Mammary epithelial cell (primary cell): ENCODE measurements at regions not wholly inside any gene's neighbourhood (a gene's known extent, or its start where the extent isn't known, plus 50 kb on each side); places are given as distances from the start of the nearest gene placed in this dataset.

Source experiments
- EZH2 ChIP-seq: IDR thresholded peaks from 2 replicates; pipeline ENCODE4 v1.6.1; 2012; ENCODE audit warnings: low read length, inconsistent platforms, borderline replicate concordance
- TF ChIP-seq, protein P1 (sequence below), 2 donors: IDR thresholded peaks in 1 of 2; conservative IDR thresholded peaks in 1 of 2; 2 replicates each; pipeline ENCODE4 v1.5.1; 2011 to 2012; ENCODE audit warnings: inconsistent platforms in 2 of 2, low read length in 2 of 2, mild to moderate bottlenecking in 2 of 2, control low read depth in 1 of 2, low read depth in 1 of 2; ENCODE audit not compliant: insufficient read depth in 1 of 2; ENCODE audit errors: extremely low read depth in 1 of 2

DNA sequence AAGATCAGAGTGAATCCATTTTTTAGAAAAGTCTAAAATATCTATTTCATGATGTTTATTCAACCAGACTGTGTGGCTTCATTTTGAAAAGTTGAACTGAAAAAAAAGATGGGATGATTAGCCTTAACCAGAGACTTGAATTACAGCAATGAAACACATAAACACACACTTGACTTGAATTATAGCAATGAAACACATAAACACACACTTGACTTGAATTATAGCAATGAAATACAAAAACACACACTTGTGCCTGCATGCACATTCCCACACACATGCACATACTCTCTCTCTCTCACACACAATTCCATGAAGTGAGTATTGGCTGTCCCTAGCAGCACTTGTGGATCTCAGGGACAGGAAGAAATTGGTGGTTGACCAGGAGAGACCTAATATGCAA, 286.8 kb downstream of the USP46 start:
- TF ChIP-seq, protein P1, sequence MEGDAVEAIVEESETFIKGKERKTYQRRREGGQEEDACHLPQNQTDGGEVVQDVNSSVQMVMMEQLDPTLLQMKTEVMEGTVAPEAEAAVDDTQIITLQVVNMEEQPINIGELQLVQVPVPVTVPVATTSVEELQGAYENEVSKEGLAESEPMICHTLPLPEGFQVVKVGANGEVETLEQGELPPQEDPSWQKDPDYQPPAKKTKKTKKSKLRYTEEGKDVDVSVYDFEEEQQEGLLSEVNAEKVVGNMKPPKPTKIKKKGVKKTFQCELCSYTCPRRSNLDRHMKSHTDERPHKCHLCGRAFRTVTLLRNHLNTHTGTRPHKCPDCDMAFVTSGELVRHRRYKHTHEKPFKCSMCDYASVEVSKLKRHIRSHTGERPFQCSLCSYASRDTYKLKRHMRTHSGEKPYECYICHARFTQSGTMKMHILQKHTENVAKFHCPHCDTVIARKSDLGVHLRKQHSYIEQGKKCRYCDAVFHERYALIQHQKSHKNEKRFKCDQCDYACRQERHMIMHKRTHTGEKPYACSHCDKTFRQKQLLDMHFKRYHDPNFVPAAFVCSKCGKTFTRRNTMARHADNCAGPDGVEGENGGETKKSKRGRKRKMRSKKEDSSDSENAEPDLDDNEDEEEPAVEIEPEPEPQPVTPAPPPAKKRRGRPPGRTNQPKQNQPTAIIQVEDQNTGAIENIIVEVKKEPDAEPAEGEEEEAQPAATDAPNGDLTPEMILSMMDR (conservative IDR thresholded peaks at IDR 0.05 in 1 of 2, IDR thresholded peaks at IDR 0.05 in 1 of 2; ENCODE audit: extremely low read depth in 1 of 2, insufficient read depth in 1 of 2, low read depth in 1 of 2, low read length in 2 of 2): no peak
- no peak for TF ChIP-seq EZH2
